LNCAP (cell line): ENCODE measurements at regions not wholly inside any gene's neighbourhood (a gene's known extent, or its start where the extent isn't known, plus 50 kb on each side); places are given as distances from the start of the nearest gene placed in this dataset.

Experiments
- TF ChIP-seq, protein P1 (sequence below): fragments of 450-650 bp; IDR thresholded peaks from 2 replicates; pipeline ENCODE4 v1.5.1; 2017; ENCODE audit warnings: mild to moderate bottlenecking

DNA sequence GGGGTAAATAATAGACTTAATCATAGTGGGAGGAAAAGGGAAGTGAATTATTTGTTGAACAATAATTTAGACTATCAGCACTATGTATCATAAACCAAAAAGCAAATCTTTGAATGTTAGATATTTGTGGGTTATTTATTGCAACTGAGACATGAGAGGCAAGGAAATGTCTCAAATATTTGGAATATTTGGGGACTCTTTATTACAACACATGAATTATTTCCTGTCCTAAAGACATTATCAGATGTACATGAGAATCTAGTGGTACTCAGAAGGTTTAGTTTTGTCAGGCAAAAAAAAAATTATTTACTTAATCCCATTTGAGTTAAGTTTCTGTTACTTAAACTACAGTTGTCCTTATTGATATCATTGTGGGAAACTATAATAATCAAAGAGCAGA, 91.1 kb downstream of the TLR4 start:
- TF ChIP-seq, protein P1, sequence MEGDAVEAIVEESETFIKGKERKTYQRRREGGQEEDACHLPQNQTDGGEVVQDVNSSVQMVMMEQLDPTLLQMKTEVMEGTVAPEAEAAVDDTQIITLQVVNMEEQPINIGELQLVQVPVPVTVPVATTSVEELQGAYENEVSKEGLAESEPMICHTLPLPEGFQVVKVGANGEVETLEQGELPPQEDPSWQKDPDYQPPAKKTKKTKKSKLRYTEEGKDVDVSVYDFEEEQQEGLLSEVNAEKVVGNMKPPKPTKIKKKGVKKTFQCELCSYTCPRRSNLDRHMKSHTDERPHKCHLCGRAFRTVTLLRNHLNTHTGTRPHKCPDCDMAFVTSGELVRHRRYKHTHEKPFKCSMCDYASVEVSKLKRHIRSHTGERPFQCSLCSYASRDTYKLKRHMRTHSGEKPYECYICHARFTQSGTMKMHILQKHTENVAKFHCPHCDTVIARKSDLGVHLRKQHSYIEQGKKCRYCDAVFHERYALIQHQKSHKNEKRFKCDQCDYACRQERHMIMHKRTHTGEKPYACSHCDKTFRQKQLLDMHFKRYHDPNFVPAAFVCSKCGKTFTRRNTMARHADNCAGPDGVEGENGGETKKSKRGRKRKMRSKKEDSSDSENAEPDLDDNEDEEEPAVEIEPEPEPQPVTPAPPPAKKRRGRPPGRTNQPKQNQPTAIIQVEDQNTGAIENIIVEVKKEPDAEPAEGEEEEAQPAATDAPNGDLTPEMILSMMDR, result no peak

DNA sequence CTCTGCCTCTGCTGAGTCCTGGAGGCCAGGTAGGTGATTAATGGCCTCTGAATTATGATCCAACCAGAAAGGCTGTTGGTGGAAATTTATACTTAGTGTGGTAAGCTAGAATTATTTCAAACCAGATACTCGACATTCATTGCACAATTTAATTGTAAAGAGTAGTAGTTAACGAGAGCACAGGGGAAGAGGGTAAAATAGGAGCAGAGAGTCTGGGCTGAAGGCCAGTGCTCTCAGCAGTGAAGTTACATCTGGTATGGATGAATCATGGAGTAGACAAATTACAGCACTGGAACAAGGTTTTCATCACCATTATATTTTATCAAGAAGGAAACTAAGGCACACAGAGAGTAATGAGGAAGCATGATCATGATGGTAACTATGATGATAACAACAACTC, 92.5 kb downstream of the TLR4 start:
- TF ChIP-seq, protein P1, result no peak

DNA sequence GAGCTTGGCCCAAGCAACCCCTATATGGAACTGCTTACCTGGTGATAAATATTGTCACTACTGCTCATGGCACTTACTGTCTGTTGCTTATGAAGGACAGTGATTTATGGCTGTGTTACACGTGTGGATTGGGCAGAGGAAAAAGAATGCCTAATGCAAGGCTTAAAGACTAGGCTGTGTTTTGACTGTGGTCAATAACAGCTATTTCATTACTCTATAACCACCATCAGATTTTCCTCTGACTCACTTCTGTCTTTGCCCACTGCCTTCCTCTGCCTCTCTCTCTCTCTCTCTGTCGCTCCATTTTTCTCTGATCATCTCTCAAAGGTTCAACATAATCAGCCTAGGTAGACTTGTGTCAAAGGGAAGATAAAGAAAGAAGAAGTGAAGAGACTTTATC, 96.2 kb downstream of the TLR4 start:
- TF ChIP-seq, protein P1, result no peak

DNA sequence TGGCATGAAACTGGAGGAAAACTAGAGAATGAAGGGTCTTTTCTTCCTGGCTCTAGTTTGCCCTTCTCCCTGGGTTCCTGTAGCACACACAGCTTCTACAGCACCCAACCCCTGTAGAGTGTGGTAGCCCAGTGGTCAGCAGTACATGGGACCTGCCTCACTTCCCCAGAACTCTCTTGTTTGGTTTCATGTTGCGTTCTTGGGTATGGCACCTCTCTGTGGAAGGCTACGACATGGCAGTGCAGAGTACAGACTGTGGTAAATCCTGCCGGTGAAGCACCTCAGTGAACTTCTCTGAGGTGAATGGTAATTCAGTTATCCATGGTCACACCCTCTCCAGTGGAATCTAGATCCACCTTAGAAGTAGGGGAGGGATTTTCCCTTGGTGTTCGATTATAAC, 105.5 kb downstream of the TLR4 start:
- TF ChIP-seq, protein P1, result no peak

DNA sequence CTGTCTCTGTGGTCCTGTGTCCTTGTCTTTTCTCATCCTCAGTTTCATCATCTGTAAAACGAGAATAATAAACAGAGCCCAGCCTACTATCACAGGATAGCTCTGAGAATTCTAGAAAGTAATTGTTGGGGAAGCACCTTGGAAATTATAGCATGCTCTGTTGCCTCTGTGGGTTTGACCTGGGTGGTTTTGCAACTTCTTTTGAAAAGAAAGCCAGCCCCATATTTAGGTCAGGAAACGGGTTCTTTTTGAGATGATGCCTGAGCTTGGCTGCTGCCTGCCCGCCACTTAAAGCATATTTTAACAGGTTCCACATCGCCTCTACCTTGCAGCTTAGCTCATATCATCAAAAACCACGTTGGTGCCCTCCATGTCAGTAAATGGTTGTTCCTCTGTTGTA, 111.1 kb downstream of the TLR4 start:
- TF ChIP-seq, protein P1, result no peak

DNA sequence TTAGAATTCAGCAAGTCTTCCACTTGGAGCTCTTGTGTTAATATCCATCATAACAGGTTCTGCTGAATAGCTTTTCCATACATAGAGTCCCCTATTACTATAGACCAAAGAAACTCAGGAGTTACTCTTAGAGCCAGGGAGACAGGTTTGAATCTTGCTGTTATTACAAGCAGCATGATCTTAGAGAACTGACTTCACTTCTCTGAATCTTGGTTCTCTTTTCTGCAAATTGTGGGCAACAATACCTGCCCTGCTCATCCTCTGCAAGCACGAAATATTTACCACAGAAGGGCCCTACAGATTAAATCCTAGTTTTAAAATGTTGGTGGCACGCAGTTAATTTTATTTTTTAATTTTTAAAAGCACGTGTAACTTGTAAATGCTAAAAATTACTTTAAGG, 111.7 kb downstream of the TLR4 start:
- TF ChIP-seq, protein P1, result no peak

DNA sequence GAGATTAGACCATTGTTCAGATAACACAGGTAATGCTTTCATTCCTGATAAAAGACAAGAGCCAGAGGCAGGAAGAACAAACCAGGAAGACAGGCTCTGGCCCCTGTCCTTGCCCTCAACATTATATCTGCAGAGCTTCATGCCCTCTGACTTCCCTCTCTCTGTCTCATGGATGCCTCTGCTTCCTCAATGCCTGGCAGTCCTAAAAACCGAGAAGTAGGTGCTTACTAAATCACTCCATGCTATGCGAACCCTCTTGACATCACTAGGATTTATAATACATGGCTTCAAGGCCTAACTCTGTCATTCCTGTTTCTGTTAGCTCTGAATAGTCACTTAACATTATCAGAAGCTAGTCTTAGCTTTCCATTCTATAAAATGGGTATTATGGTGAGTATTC, 117.8 kb downstream of the TLR4 start:
- TF ChIP-seq, protein P1, result no peak

DNA sequence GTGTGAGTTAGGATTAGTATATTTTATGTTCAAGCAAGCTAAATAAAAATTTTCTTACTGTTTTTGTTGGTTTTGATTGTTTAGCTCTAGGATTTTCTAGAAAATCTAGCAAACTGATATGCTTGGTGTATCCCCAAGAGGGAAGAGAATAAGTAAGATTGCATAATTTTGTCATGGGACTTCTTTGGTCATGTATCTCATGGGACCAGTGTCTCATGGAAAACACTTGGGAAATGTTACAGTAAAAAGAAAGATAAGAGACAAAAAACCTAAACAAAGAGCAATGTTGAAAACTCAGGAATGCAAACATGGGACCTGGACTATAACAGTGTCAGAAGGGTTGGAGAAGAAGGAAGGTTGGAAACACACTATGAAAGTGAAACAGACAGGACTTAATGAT, 119.4 kb downstream of the TLR4 start:
- TF ChIP-seq, protein P1, result no peak
